IMR-90 (cell line): ENCODE measurements at regions not wholly inside any gene's neighbourhood (a gene's known extent, or its start where the extent isn't known, plus 50 kb on each side); places are given as distances from the start of the nearest gene placed in this dataset.

Experiments used
- ATAC-seq: fragments of 200-7000 bp; cut with Tn5 transposase; 2 replicates; pipeline ENCODE4 v1.9.1; 2020; ENCODE audit warnings: low read depth, mild to moderate bottlenecking, moderate library complexity
- BruUV-seq: library from RNA; stranded (reverse); fragments of 400-500 nt; replicated peaks from 2 replicates; lab custom pipeline; 2021; lab: Mats Ljungman, UMichigan
- CTCF ChIA-PET: fragments of 300-600 bp; formaldehyde crosslinking; extraction: SDS; loops from one replicate; lab custom pipeline; 2021; ENCODE audit warnings: antibody characterized with exemption; lab: Yijun Ruan, JAX
- POLR2A ChIA-PET: fragments of 300-600 bp; sonication (Branson Sonifier 250); formaldehyde crosslinking; loops from one replicate; lab custom pipeline; 2022; ENCODE audit warnings: antibody characterized with exemption; ENCODE audit not compliant: unreplicated experiment; lab: Charles Lee
- DNase-seq: peaks from one replicate; pipeline ENCODE4 v3.0.0; 2013
- H2AFZ ChIP-seq: replicated peaks from 2 replicates; pipeline ENCODE3; 2013; ENCODE audit warnings: low read length, mild to moderate bottlenecking; ENCODE audit not compliant: poor library complexity
- H2AK5ac ChIP-seq: 2 replicates; pipeline ENCODE4 v1.6.1; 2013; ENCODE audit warnings: low read depth, low read length, inconsistent platforms
- H2AK9ac ChIP-seq: replicated peaks from 2 replicates; pipeline ENCODE3; 2013; ENCODE audit warnings: mild to moderate bottlenecking, low read depth, low read length, moderate library complexity; ENCODE audit not compliant: poor library complexity
- H2BK120ac ChIP-seq: 2 replicates; pipeline ENCODE4 v1.6.1; 2013; ENCODE audit warnings: low read depth, low read length, inconsistent platforms
- H2BK15ac ChIP-seq: 3 replicates; pipeline ENCODE4 v1.6.1; 2013; ENCODE audit warnings: low read depth, low read length, inconsistent platforms
- H2BK20ac ChIP-seq: 2 replicates; pipeline ENCODE4 v1.6.1; 2013; ENCODE audit warnings: low read depth, mild to moderate bottlenecking, inconsistent platforms, low read length, moderate library complexity
- H2BK5ac ChIP-seq: 2 replicates; pipeline ENCODE4 v1.6.1; 2013; ENCODE audit warnings: mild to moderate bottlenecking, low read depth, low read length, inconsistent platforms; ENCODE audit not compliant: poor library complexity, severe bottlenecking
- H3K14ac ChIP-seq: replicated peaks from 2 replicates; pipeline ENCODE4 v1.6.1; 2013; ENCODE audit warnings: low read depth, low read length, inconsistent platforms
- H3K18ac ChIP-seq: 2 replicates; pipeline ENCODE4 v1.6.1; 2013; ENCODE audit warnings: low read depth, low read length, control low read depth
- H3K23ac ChIP-seq: 2 replicates; pipeline ENCODE4 v1.6.1; 2013; ENCODE audit warnings: low read depth, low read length, inconsistent platforms
- H3K27ac ChIP-seq: 2 replicates; pipeline ENCODE4 v1.5.1; 2013; ENCODE audit warnings: mild to moderate bottlenecking, control low read depth, low read length; ENCODE audit not compliant: insufficient read depth
- H3K27me3 ChIP-seq: 2 replicates; pipeline ENCODE4 v1.6.1; 2013; ENCODE audit warnings: low read length; ENCODE audit not compliant: control insufficient read depth, insufficient read depth
- H3K36me3 ChIP-seq: 2 replicates; pipeline ENCODE4 v1.6.1; 2013; ENCODE audit warnings: low read length, mixed read lengths; ENCODE audit not compliant: control insufficient read depth, insufficient read depth
- H3K4ac ChIP-seq: 2 replicates; pipeline ENCODE4 v1.6.1; 2013; ENCODE audit warnings: low read depth, low read length, inconsistent platforms
- H3K4me1 ChIP-seq: 2 replicates; pipeline ENCODE4 v1.6.1; 2013; ENCODE audit warnings: low read length, mixed read lengths; ENCODE audit not compliant: control insufficient read depth, insufficient read depth
- H3K4me2 ChIP-seq: 2 replicates; pipeline ENCODE4 v1.6.1; 2013; ENCODE audit warnings: low read depth, mild to moderate bottlenecking, control low read depth, low read length, moderate library complexity
- H3K4me3 ChIP-seq: 2 replicates; pipeline ENCODE4 v1.5.1; 2013; ENCODE audit warnings: low read depth, mild to moderate bottlenecking, control low read depth, low read length, moderate library complexity; ENCODE audit not compliant: insufficient read depth
- H3K56ac ChIP-seq: 2 replicates; pipeline ENCODE4 v1.6.1; 2013; ENCODE audit warnings: low read length, inconsistent platforms; ENCODE audit not compliant: insufficient read depth; ENCODE audit errors: extremely low read depth
- H3K79me1 ChIP-seq, 2 experiments: 2 replicates each; pipeline ENCODE4 v1.6.1; 2013; ENCODE audit warnings: low read length in 2 of 2, inconsistent platforms in 1 of 2, low read depth in 1 of 2
- H3K9ac ChIP-seq: 2 replicates; pipeline ENCODE4 v1.6.1; 2013; ENCODE audit warnings: low read depth, low read length, control low read depth
- H3K9me1 ChIP-seq: 2 replicates; pipeline ENCODE4 v1.6.1; 2013; ENCODE audit warnings: low read length, inconsistent platforms; ENCODE audit not compliant: insufficient read depth
- H3K9me3 ChIP-seq: 2 replicates; pipeline ENCODE4 v1.6.1; 2013; ENCODE audit warnings: low read length; ENCODE audit not compliant: control insufficient read depth, insufficient read depth
- H4K20me1 ChIP-seq: 2 replicates; pipeline ENCODE4 v1.6.1; 2013; ENCODE audit warnings: low read length, inconsistent platforms; ENCODE audit not compliant: insufficient read depth
- H4K5ac ChIP-seq: 2 replicates; pipeline ENCODE4 v1.6.1; 2013; ENCODE audit warnings: mild to moderate bottlenecking, low read depth, low read length, control low read depth
- H4K8ac ChIP-seq, 2 experiments: 2 replicates each; pipeline ENCODE4 v1.6.1; 2013; ENCODE audit warnings: low read depth in 2 of 2, low read length in 2 of 2, control low read depth in 1 of 2, inconsistent platforms in 1 of 2
- H4K91ac ChIP-seq: 2 replicates; pipeline ENCODE4 v1.6.1; 2013; ENCODE audit warnings: low read depth, low read length, inconsistent platforms; ENCODE audit not compliant: insufficient read depth
- BHLHE40 ChIP-seq: fragments of 150-350 bp; IDR thresholded peaks from 2 replicates; pipeline ENCODE4 v1.6.1; 2016; ENCODE audit warnings: mild to moderate bottlenecking, low read depth, low read length
- CEBPB ChIP-seq: IDR thresholded peaks from 2 replicates; pipeline ENCODE4 v1.6.1; 2012; ENCODE audit warnings: low read depth, low read length, improper control_type of control experiment
- CHD1 ChIP-seq: IDR thresholded peaks from 2 replicates; pipeline ENCODE4 v1.6.1; 2012; ENCODE audit warnings: low read depth, low read length, improper control_type of control experiment
- CTCF ChIP-seq: conservative IDR thresholded peaks from 2 replicates; pipeline ENCODE4 v1.5.1; 2012; ENCODE audit warnings: mild to moderate bottlenecking, low read depth, low read length, improper control_type of control experiment
- ELK1 ChIP-seq: fragments of 150-350 bp; IDR thresholded peaks from 2 replicates; pipeline ENCODE4 v1.6.1; 2016; ENCODE audit warnings: low read depth, mild to moderate bottlenecking, low read length, moderate library complexity, borderline replicate concordance
- FOS ChIP-seq: fragments of 150-350 bp; IDR thresholded peaks from 2 replicates; pipeline ENCODE4 v1.6.1; 2016; ENCODE audit warnings: low read depth, low read length
- MAFK ChIP-seq: IDR thresholded peaks from 2 replicates; pipeline ENCODE4 v1.6.1; 2012; ENCODE audit warnings: low read depth, low read length, improper control_type of control experiment
- MAZ ChIP-seq: IDR thresholded peaks from 2 replicates; pipeline ENCODE4 v1.6.1; 2012; ENCODE audit warnings: low read depth, mild to moderate bottlenecking, low read length, improper control_type of control experiment, moderate library complexity, borderline replicate concordance
- MXI1 ChIP-seq: IDR thresholded peaks from 2 replicates; pipeline ENCODE4 v1.6.1; 2012; ENCODE audit warnings: low read depth, mild to moderate bottlenecking, low read length, moderate library complexity, borderline replicate concordance
- NFE2L2 ChIP-seq: fragments of 150-350 bp; IDR thresholded peaks from 2 replicates; pipeline ENCODE4 v1.6.1; 2016; ENCODE audit warnings: low read depth, mild to moderate bottlenecking, low read length
- POLR2A ChIP-seq: IDR thresholded peaks from 2 replicates; pipeline ENCODE4 v1.6.1; 2012; ENCODE audit warnings: mild to moderate bottlenecking, low read depth, low read length
- RAD21 ChIP-seq: IDR thresholded peaks from 2 replicates; pipeline ENCODE4 v1.6.1; 2012; ENCODE audit warnings: low read length, improper control_type of control experiment
- RCOR1 ChIP-seq: IDR thresholded peaks from 2 replicates; pipeline ENCODE4 v1.6.1; 2012; ENCODE audit warnings: mild to moderate bottlenecking, low read length, improper control_type of control experiment; ENCODE audit not compliant: insufficient replicate concordance
- RFX5 ChIP-seq: IDR thresholded peaks from 2 replicates; pipeline ENCODE4 v1.8.0; 2012; ENCODE audit warnings: low read depth, mild to moderate bottlenecking, low read length, moderate library complexity
- SMC3 ChIP-seq: fragments of 150-350 bp; IDR thresholded peaks from 2 replicates; pipeline ENCODE4 v1.6.1; 2016; ENCODE audit warnings: low read depth, mild to moderate bottlenecking, antibody characterized with exemption, low read length, moderate library complexity
- USF2 ChIP-seq: fragments of 150-350 bp; IDR thresholded peaks from 2 replicates; pipeline ENCODE4 v1.6.1; 2017; ENCODE audit warnings: mild to moderate bottlenecking, antibody characterized with exemption, low read length, low read depth
- WGBS, 2 experiments: methylation state at CpG; one replicate each; pipeline versions ENCODE4 v1.1.5 to v1.1.7; 2013; ENCODE audit warnings: missing lambda C conversion rate in 2 of 2; ENCODE audit not compliant: insufficient read length in 1 of 2; ENCODE audit errors: extremely low coverage in 2 of 2; 5-methylcytosine and 5-hydroxymethylcytosine counted together
- dilution Hi-C: fragments of 300-500 bp; cut with HindIII; formaldehyde crosslinking; loops from one replicate; pipeline ENCODE4 v1.14.3; 2018; ENCODE audit warnings: low sequenced_read_pairs; ENCODE audit not compliant: unreplicated experiment
- in situ Hi-C: fragments of 300-500 bp; cut with MboI; formaldehyde crosslinking; loops from 3 replicates; pipeline ENCODE4 v1.14.3; 2019; ENCODE audit warnings: low sequenced_read_pairs, inconsistent platforms, mixed read lengths
- intact Hi-C: fragments of 100-400 bp; cut with micrococcal nuclease; formaldehyde crosslinking; loops from 2 replicates; pipeline ENCODE4 v1.10.0; 2022

GRCh38 chr5:96278981-96279380 is 154.1 kb downstream of the PCSK1 start:
- H3K4me3 ChIP-seq: no peak overlapping the region
- H3K9ac ChIP-seq: no peak overlapping the region
- no peak overlapping the region; the same call in 1 of the 2 replicates for H3K4ac ChIP-seq
- POLR2A ChIA-PET: no interaction called here
- no TSS peak for BruUV-seq
- H2AK9ac ChIP-seq: no peak overlapping the region
- H4K20me1 ChIP-seq: no peaks in the 10 kb centered on the region
- peaks cover 4% of the 10 kb centered on the region; the same call in 1 of the 2 replicates for H3K4me1 ChIP-seq
- no peaks in the 10 kb centered on the region for H3K27me3 ChIP-seq
- DNase-seq (no peak), ATAC-seq (no peak)
- H2BK5ac ChIP-seq: no peak overlapping the region
- H2AK5ac ChIP-seq: peak overlapping the region; percentile 34
- no peaks in the 10 kb centered on the region for H3K36me3 ChIP-seq
- H2BK15ac ChIP-seq: no peak overlapping the region
- no peak overlapping the region for H3K56ac ChIP-seq
- H2AFZ ChIP-seq: no peak overlapping the region
- no peak overlapping the region for H3K4me2 ChIP-seq
- intact Hi-C loops: no loop called here
- no peaks in the 10 kb centered on the region for H3K79me1 ChIP-seq
- no peak overlapping the region for H3K23ac ChIP-seq
- WGBS, 2 experiments: 100% methylated on average over 1 of the region's 3 CpGs; no CpG with 5 or more reads in 1 of the 2 experiments
- TF ChIP-seq SMC3 (no peak), ELK1 (no peak), POLR2A (no peak), RFX5 (no peak), RCOR1 (no peak), RAD21 (no peak), FOS (no peak), CHD1 (no peak), MAFK (no peak), CEBPB (no peak), CTCF (no peak), MAZ (no peak), MXI1 (no peak), NFE2L2 (no peak), BHLHE40 (no peak), USF2 (no peak)
- no peaks in the 10 kb centered on the region for H3K9me3 ChIP-seq
- no peak overlapping the region for H4K8ac ChIP-seq
- H3K18ac ChIP-seq: no peak overlapping the region
- no peaks in the 10 kb centered on the region for H3K9me1 ChIP-seq
- dilution Hi-C loops: no loop called here
- no peak overlapping the region for H4K5ac ChIP-seq
- no peak overlapping the region for H4K91ac ChIP-seq
- CTCF ChIA-PET: no interaction called here
- H2BK20ac ChIP-seq: no peak overlapping the region
- no peak overlapping the region for H3K14ac ChIP-seq
- H2BK120ac ChIP-seq: no peak overlapping the region
- in situ Hi-C loops: no loop called here
- H3K27ac ChIP-seq: no peak overlapping the region
